Right lobe of liver (tissue), 6 donors: ENCODE measurements at regions not wholly inside any gene's neighbourhood (a gene's known extent, or its start where the extent isn't known, plus 50 kb on each side); places are given as distances from the start of the nearest gene placed in this dataset.

ENCODE experiments used
- ATAC-seq, 4 donors: fragments of 200-7000 bp; cut with Tn5 transposase; one replicate each; pipeline ENCODE4 v1.9.1; 2020; ENCODE audit warnings: mild to moderate bottlenecking in 4 of 4, moderate library complexity in 4 of 4
- DNase-seq, 3 donors: peaks; one replicate each; pipeline ENCODE4 v3.0.0-alpha.2; 2020
- H3K27ac ChIP-seq, 3 donors: fragments of 200-600 bp; one replicate each; pipeline ENCODE4 v1.8.0; 2022
- H3K27me3 ChIP-seq, 2 donors: fragments of 200-600 bp; one replicate each; pipeline ENCODE4 v1.8.0; 2022
- H3K36me3 ChIP-seq, 4 donors: fragments of 200-600 bp; sonication (generic) in 1 of 4; one replicate each; pipeline versions ENCODE4 v1.5.1 to v1.8.0; 2017 to 2022; ENCODE audit warnings: control low read depth in 1 of 4
- H3K4me1 ChIP-seq, 4 donors: fragments of 200-600 bp; sonication (generic) in 1 of 4; one replicate each; pipeline versions ENCODE4 v1.5.1 to v1.8.0; 2017 to 2022; ENCODE audit warnings: control low read depth in 1 of 4
- H3K4me3 ChIP-seq, 3 donors: fragments of 200-600 bp; one replicate each; pipeline ENCODE4 v1.8.0; 2022
- H3K9me3 ChIP-seq, 4 donors: fragments of 200-600 bp; sonication (generic) in 1 of 4; one replicate each; pipeline versions ENCODE4 v1.5.1 to v1.8.0; 2017 to 2022; ENCODE audit warnings: control low read depth in 1 of 4
- POLR2A ChIP-seq: fragments of 450-650 bp; IDR thresholded peaks from one replicate; pipeline ENCODE4 v1.6.1; 2017; ENCODE audit warnings: antibody characterized with exemption, mild to moderate bottlenecking
- WGBS: methylation state at CpG from one replicate; pipeline ENCODE4 v1.1.6; 2018; ENCODE audit warnings: low coverage, low lambda C conversion rate; ENCODE audit not compliant: insufficient coverage; ENCODE audit errors: missing lambda C conversion rate; 5-methylcytosine and 5-hydroxymethylcytosine counted together
- intact Hi-C, 2 donors: fragments of 100-400 bp; cut with DNase I; formaldehyde crosslinking; loops; one replicate each; pipeline versions ENCODE4 v1.11.2 to v1.14.1; 2022
- TF ChIP-seq, protein P1 (sequence below), 4 donors: fragments of 200-600 bp in 3 of 4; fragments of 450-650 bp in 1 of 4; IDR thresholded peaks; one replicate each; pipeline versions ENCODE4 v1.5.1 to v1.8.0; 2016 to 2022; ENCODE audit warnings: antibody characterized with exemption in 4 of 4, mild to moderate bottlenecking in 2 of 4
- donor health status: DM: no; HTN: yes; CAD: no.
- donor health status: DM: no; HTN: no; CAD: no.
- donor health status: DM: no; HTN: no; CAD: no.
- donor health status: DM: no; HTN: yes; CAD: no.
- donor health status: DM: no; HTN: yes; CAD: no.

DNA sequence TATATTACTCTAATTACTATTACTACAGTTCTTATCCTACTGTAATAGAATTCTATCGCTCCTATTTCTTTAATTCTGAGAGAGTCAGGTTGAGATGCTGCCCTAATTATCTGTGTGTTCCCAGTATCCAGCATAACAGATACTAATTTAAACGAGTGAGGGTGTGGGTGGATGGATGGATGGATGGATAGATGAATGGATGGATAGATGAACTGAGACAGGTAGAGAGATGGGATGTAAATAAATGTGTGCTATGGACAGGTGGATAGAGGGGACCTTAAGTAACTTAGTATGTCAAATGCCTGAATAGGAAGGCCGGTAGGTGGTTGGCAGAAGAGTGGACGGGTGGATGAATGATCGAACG is 143.6 kb upstream of the ADRA1B start:
- ATAC-seq (no peak), DNase-seq (no peak)
- H3K27ac ChIP-seq, result no peak overlapping the region
- WGBS, result 78% methylated on average over 6 of the region's 6 CpGs
- no peaks in the 10 kb centered on the region for H3K27me3 ChIP-seq
- no peaks in the 10 kb centered on the region for H3K9me3 ChIP-seq
- TF ChIP-seq, protein P1, sequence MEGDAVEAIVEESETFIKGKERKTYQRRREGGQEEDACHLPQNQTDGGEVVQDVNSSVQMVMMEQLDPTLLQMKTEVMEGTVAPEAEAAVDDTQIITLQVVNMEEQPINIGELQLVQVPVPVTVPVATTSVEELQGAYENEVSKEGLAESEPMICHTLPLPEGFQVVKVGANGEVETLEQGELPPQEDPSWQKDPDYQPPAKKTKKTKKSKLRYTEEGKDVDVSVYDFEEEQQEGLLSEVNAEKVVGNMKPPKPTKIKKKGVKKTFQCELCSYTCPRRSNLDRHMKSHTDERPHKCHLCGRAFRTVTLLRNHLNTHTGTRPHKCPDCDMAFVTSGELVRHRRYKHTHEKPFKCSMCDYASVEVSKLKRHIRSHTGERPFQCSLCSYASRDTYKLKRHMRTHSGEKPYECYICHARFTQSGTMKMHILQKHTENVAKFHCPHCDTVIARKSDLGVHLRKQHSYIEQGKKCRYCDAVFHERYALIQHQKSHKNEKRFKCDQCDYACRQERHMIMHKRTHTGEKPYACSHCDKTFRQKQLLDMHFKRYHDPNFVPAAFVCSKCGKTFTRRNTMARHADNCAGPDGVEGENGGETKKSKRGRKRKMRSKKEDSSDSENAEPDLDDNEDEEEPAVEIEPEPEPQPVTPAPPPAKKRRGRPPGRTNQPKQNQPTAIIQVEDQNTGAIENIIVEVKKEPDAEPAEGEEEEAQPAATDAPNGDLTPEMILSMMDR (IDR thresholded peaks at IDR 0.05), result no peak
- TF ChIP-seq POLR2A, result no peak
- intact Hi-C loops, result no loop called here
- peaks cover 0 to 5% (median 0%) of the 10 kb centered on the region in 4 donors for H3K4me1 ChIP-seq
- no peaks in the 10 kb centered on the region for H3K36me3 ChIP-seq
- H3K4me3 ChIP-seq, result no peak overlapping the region

DNA sequence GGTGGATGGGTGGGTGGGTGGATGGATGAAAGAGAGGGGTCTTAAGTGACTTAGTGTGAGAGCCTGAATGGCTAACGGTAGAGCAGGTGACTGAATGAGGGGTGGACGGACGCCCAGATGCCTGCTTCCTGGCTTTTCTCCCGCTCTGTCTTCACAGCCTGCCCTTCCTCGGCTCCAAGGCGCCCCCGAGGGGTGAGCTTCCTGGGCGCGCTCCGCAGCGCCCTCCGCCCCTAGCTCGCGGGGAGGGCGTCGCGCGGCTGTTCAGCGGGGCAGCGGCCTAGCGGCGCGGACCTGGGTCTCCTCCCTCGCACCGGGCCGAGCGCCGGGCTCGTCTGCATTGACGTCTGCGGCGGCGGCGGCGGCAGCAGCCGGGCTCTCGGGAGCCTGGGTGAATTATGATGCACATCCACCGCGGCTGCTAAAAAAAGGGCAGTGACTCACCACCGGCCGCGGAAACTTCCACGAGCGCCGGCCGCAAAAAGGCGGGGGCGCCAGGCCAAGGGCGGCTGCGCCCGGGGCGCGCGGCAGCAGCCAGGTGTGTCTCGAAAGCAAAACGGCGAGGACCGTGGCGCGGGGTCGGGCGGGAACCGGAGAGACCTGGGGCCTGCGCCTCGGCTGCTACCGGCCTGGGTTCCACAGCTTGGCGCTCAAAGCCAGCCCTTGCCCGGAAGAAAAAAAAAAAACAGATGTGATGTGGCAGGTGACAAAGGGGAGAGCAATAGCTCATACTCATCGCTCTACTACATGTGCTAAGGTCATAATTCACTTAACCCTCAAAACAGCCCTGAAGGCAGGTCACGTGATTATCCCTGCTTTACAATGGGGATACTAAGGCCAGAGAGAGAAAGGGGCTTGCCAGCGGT is 143.0 kb upstream of the ADRA1B start:
- no peaks in the 10 kb centered on the region for H3K9me3 ChIP-seq
- H3K4me1 ChIP-seq, result peaks cover 0 to 5% (median 0%) of the 10 kb centered on the region in 4 donors
- DNase-seq, result peak; percentile 47 to 70 (median 61)
- no peaks in the 10 kb centered on the region for H3K36me3 ChIP-seq
- H3K27ac ChIP-seq, result peak overlapping the region in 1 of 3 donors; percentile 12
- no peaks in the 10 kb centered on the region for H3K27me3 ChIP-seq
- under 1% methylated on average over 31 of the region's 71 CpGs for WGBS
- H3K4me3 ChIP-seq, result peak overlapping the region; percentile 12 to 45 (median 37)
- TF ChIP-seq, protein P1 (IDR thresholded peaks at IDR 0.05), result no peak
- TF ChIP-seq POLR2A, result peak; percentile 33
- intact Hi-C loops, result no loop called here
- peak; percentile 78 to 91 (median 84) for ATAC-seq

DNA sequence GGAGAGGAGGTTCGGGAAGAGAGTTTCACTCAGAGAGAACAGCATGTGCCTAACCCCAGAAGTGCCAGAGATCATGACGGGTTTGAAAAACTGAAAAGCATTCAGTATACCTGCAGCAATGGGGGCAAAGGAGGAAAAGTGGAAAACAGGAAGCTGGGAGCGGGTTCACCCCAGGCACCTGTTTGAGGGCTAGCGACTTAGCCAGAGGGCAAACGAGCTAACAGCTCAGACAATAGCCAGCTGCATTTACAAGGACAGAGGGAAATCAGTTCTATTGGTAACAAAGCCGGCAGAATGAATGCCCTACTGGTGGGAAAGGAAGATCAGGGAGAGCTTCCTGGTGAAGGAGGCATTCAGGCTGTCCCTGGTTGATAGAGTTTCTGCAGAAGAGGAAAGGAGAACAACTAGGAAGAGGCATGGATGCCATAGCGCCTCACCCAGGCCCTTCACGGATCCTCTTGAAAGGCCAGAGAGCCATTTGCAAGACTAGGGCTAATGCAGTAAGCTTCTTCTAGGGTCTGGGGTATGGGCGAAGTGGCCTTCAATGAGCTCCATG is 141.7 kb upstream of the ADRA1B start:
- Histone ChIP-seq H3K9me3 (no peaks in the 10 kb centered on the region), H3K36me3 (no peaks in the 10 kb centered on the region), H3K27me3 (no peaks in the 10 kb centered on the region), H3K4me1 (peaks cover 0 to 5% (median 0%) of the 10 kb centered on the region in 4 donors), H3K27ac (no peak overlapping the region), H3K4me3 (no peak overlapping the region)
- intact Hi-C loops, result no loop called here
- DNase-seq (no peak), ATAC-seq (no peak)
- 83% methylated on average over 6 of the region's 9 CpGs for WGBS
- no peak for TF ChIP-seq POLR2A
- TF ChIP-seq, protein P1 (IDR thresholded peaks at IDR 0.05), result no peak

DNA sequence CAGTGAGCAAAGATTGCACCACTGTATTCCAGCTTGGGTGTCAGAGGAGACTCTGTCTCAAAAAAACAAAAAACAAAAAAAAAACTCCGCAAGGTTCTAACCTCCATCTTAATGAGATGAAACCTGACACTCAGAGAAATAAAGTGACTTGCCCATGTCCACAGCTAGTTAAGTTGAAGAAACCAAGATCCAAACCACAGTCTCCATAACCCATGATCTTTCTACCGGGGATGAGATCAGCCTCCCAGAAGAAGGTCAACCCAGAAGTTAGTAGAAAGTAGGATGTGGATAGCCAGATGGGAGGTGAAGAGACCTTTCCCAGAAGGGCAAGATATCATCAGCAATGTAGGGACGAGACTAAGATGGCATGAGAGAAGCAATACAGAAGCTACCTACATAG is 140.4 kb upstream of the ADRA1B start:
- 74% methylated on average over 3 of the region's 3 CpGs for WGBS
- no peak overlapping the region for H3K4me3 ChIP-seq
- H3K4me1 ChIP-seq, result peaks cover 0 to 5% (median 0%) of the 10 kb centered on the region in 4 donors
- no peak overlapping the region for H3K27ac ChIP-seq
- intact Hi-C loops, result no loop called here
- H3K27me3 ChIP-seq, result no peaks in the 10 kb centered on the region
- ATAC-seq (no peak), DNase-seq (no peak)
- TF ChIP-seq, protein P1 (IDR thresholded peaks at IDR 0.05), result no peak
- no peak for TF ChIP-seq POLR2A
- H3K9me3 ChIP-seq, result no peaks in the 10 kb centered on the region
- no peaks in the 10 kb centered on the region for H3K36me3 ChIP-seq
